Mammary epithelial cell (primary cell): ENCODE measurements at regions not wholly inside any gene's neighbourhood (a gene's known extent, or its start where the extent isn't known, plus 50 kb on each side); places are given as distances from the start of the nearest gene placed in this dataset.

Experiments used
- EZH2 ChIP-seq: IDR thresholded peaks from 2 replicates; pipeline ENCODE4 v1.6.1; 2012; ENCODE audit warnings: low read length, inconsistent platforms, borderline replicate concordance
- TF ChIP-seq, protein P1 (sequence below), 2 donors: IDR thresholded peaks in 1 of 2; conservative IDR thresholded peaks in 1 of 2; 2 replicates each; pipeline ENCODE4 v1.5.1; 2011 to 2012; ENCODE audit warnings: inconsistent platforms in 2 of 2, low read length in 2 of 2, mild to moderate bottlenecking in 2 of 2, control low read depth in 1 of 2, low read depth in 1 of 2; ENCODE audit not compliant: insufficient read depth in 1 of 2; ENCODE audit errors: extremely low read depth in 1 of 2

DNA sequence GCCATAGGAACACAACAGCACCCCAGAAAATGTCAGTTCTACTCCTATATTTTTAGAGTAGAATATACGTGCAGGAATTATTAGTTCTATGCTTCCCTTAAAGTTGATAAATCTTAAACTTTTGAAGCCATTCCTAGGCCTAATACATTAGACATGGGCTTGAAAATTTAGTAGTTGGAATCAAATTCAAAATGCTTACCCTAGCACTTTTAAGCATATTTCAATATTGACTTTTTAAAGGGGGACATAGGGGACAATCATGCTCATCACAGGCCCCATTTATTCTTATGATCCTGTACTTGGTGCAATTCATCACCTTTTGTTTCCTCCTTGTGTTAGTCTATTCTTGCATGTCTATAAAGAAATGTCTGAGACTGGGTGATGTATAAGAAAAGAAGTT lies 129.0 kb downstream of the FAM174A start:
- TF ChIP-seq, protein P1, sequence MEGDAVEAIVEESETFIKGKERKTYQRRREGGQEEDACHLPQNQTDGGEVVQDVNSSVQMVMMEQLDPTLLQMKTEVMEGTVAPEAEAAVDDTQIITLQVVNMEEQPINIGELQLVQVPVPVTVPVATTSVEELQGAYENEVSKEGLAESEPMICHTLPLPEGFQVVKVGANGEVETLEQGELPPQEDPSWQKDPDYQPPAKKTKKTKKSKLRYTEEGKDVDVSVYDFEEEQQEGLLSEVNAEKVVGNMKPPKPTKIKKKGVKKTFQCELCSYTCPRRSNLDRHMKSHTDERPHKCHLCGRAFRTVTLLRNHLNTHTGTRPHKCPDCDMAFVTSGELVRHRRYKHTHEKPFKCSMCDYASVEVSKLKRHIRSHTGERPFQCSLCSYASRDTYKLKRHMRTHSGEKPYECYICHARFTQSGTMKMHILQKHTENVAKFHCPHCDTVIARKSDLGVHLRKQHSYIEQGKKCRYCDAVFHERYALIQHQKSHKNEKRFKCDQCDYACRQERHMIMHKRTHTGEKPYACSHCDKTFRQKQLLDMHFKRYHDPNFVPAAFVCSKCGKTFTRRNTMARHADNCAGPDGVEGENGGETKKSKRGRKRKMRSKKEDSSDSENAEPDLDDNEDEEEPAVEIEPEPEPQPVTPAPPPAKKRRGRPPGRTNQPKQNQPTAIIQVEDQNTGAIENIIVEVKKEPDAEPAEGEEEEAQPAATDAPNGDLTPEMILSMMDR (conservative IDR thresholded peaks at IDR 0.05 in 1 of 2, IDR thresholded peaks at IDR 0.05 in 1 of 2; ENCODE audit: extremely low read depth in 1 of 2, insufficient read depth in 1 of 2, low read depth in 1 of 2, low read length in 2 of 2) = no peak
- TF ChIP-seq EZH2 = no peak
